Tibial artery (tissue), 4 donors: ENCODE measurements at regions not wholly inside any gene's neighbourhood (a gene's known extent, or its start where the extent isn't known, plus 50 kb on each side); places are given as distances from the start of the nearest gene placed in this dataset.

Experiments used
- DNase-seq, 2 donors: peaks; one replicate each; pipeline ENCODE4 v3.0.0-alpha.2; 2019
- H3K27ac ChIP-seq, 2 donors: fragments of 200-600 bp; sonication (generic) in 1 of 2; 1 replicate in 1 of 2; 2 replicates in 1 of 2; pipeline ENCODE4 v1.5.1; 2018 to 2019; ENCODE audit warnings: mild to moderate bottlenecking in 1 of 2
- H3K27me3 ChIP-seq, 2 donors: fragments of 200-600 bp; sonication (generic) in 1 of 2; one replicate each; pipeline versions ENCODE4 v1.5.1 to v1.6.0; 2016 to 2019
- H3K36me3 ChIP-seq, 3 donors: fragments of 200-600 bp; sonication (generic) in 2 of 3; one replicate each; pipeline ENCODE4 v1.5.1; 2016 to 2019; ENCODE audit warnings: mild to moderate bottlenecking in 2 of 3
- H3K4me1 ChIP-seq, 4 donors: fragments of 200-600 bp; sonication (generic) in 2 of 4; 1 replicate in 3 of 4; 2 replicates in 1 of 4; pipeline ENCODE4 v1.5.1; 2016 to 2019
- H3K4me3 ChIP-seq, 2 donors: fragments of 200-600 bp; sonication (generic) in 1 of 2; 1 replicate in 1 of 2; 2 replicates in 1 of 2; pipeline ENCODE4 v1.5.1; 2018 to 2019; ENCODE audit warnings: mild to moderate bottlenecking in 2 of 2
- H3K9me3 ChIP-seq, 3 donors: fragments of 200-600 bp; sonication (generic) in 1 of 3; one replicate each; pipeline ENCODE4 v1.5.1; 2016 to 2019
- CTCF ChIP-seq, 2 experiments: fragments of 200-600 bp in 1 of 2; fragments of 450-650 bp in 1 of 2; IDR thresholded peaks; one replicate each; pipeline ENCODE4 v1.5.1; 2017 to 2019; ENCODE audit warnings: antibody characterized with exemption in 2 of 2, mild to moderate bottlenecking in 1 of 2, moderate library complexity in 1 of 2
- intact Hi-C: fragments of 100-400 bp; cut with DNase I; formaldehyde crosslinking; loops from one replicate; pipeline ENCODE4 v1.15.0; 2023; ENCODE audit warnings: low total_unique reads

DNA sequence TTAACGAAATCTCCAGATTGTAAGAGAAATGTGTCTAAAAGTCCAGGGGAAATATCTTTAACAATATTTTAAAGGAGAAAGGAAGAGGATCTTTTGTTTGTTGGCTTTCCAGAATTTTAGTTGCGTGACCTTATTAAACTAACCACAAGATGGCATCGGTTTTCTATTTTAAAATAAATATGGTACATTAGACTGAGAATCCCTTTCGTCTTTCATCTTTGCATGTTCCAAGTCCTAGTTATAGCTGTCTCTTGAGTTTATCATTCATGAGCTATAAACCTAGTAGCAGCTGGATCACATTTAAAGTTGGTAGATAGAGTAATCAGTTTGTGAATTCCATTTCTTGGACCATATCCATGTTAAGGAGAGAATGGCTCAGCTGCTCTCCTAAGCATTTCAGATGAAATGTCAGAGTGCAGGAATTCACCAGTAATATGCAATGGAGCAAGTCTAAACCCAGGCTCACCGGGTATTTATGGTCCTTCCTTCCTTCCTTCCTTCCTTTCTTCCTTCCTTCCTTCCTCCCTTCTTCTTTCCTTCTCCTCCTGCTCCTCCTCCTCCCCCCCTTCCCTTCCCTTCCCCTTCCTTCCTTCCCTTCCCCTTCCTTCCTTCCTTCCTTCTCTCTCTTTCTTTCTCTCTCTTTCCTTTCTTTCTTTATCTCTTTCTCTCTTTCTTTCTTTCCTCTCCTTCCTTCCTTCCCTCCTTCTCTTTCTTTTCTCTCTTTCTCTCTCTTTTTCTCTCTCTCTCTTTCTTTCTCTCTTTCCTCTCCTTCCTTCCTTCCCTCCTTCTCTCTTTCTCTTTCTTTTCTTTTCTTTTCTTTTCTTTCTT lies 57.8 kb upstream of the RAB18 start:
- TF ChIP-seq CTCF (IDR thresholded peaks at IDR 0.05) = peak; percentile 34 to 46
- H3K4me1 ChIP-seq = no peaks in the 10 kb centered on the region
- intact Hi-C loops = loop anchor here (10.0 kb wide), 1 partner anchor 798 kb away; no protein-coding TSS in a partner anchor
- H3K27ac ChIP-seq = no peak overlapping the region
- H3K4me3 ChIP-seq = no peak overlapping the region
- H3K9me3 ChIP-seq = no peaks in the 10 kb centered on the region
- H3K27me3 ChIP-seq = no peaks in the 10 kb centered on the region
- no peaks in the 10 kb centered on the region for H3K36me3 ChIP-seq
- DNase-seq = no peak

GRCh38 chr10:27445070-27445469 lies 59.0 kb upstream of the RAB18 start:
- DNase-seq = no peak
- no peaks in the 10 kb centered on the region for H3K27me3 ChIP-seq
- intact Hi-C loops = loop anchor here (10.0 kb wide), 1 partner anchor 800 kb away; no protein-coding TSS in a partner anchor
- no peaks in the 10 kb centered on the region for H3K4me1 ChIP-seq
- H3K27ac ChIP-seq = no peak overlapping the region
- H3K4me3 ChIP-seq = no peak overlapping the region
- no peaks in the 10 kb centered on the region for H3K36me3 ChIP-seq
- no peaks in the 10 kb centered on the region for H3K9me3 ChIP-seq
- TF ChIP-seq CTCF (IDR thresholded peaks at IDR 0.05) = no peak

DNA sequence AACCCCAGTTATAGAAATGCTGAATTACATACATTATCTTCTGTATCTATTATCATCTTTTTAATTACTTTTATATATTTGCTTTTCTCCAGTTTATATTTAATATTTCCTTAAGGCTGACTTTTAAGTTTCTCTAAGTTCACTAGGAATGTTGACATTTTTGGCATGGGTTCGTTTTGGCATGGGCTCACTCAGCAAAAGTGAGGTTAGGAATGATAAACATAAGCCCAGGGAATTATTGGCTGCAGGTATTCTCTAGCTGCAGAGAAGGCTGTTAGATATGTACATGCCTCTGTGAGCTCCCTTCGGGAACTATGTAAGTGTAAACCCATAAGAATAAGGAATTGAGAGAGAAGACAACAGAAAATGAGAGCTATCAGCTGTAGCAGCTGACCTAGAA lies 63.6 kb upstream of the RAB18 start:
- no peaks in the 10 kb centered on the region for H3K36me3 ChIP-seq

GRCh38 chr10:27440021-27440420 lies 64.1 kb upstream of the RAB18 start:
- TF ChIP-seq CTCF (IDR thresholded peaks at IDR 0.05) = no peak
- H3K9me3 ChIP-seq = no peaks in the 10 kb centered on the region
- intact Hi-C loops = loop anchor here (10.0 kb wide), 1 partner anchor 805 kb away; no protein-coding TSS in a partner anchor
- no peaks in the 10 kb centered on the region for H3K4me1 ChIP-seq
- no peaks in the 10 kb centered on the region for H3K36me3 ChIP-seq
- no peak for DNase-seq
- peaks cover 0 to 3% of the 10 kb centered on the region in 2 donors for H3K27me3 ChIP-seq
- H3K4me3 ChIP-seq = no peak overlapping the region
- H3K27ac ChIP-seq = no peak overlapping the region

More for the DNA sequence above, 63.6 kb upstream of the RAB18 start:
- Histone ChIP-seq H3K27me3 (peaks cover 0 to 3% of the 10 kb centered on the region in 2 donors), H3K9me3 (no peaks in the 10 kb centered on the region), H3K4me3 (no peak overlapping the region), H3K27ac (no peak overlapping the region), H3K4me1 (no peaks in the 10 kb centered on the region)
- TF ChIP-seq CTCF (IDR thresholded peaks at IDR 0.05) = no peak
- no peak for DNase-seq
- intact Hi-C loops = loop anchor here (10.0 kb wide), 1 partner anchor 804 kb away; no protein-coding TSS in a partner anchor

DNA sequence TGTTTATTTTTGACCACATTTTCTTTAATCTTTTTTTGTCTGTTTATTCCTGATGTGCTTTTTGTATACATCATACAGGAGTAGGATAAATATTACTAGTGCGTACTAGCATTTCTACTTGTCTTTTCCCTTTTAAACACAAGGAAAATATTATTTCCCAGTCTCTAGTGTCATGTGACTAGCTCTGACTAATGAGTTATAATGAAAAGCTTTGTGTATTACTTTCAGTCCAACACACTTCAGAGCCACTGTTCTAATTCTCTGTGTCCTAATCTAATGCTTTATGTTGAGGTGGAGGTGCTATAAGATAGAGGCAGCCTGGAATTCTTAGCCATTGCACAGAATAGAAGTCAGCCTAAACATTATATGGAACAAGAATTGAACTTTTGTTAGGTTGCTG lies 65.0 kb upstream of the RAB18 start:
- Histone ChIP-seq H3K36me3 (no peaks in the 10 kb centered on the region), H3K27ac (no peak overlapping the region), H3K4me1 (no peaks in the 10 kb centered on the region), H3K9me3 (no peaks in the 10 kb centered on the region), H3K4me3 (no peak overlapping the region), H3K27me3 (peaks cover 0 to 3% of the 10 kb centered on the region in 2 donors)
- DNase-seq = no peak
- intact Hi-C loops = no loop called here
- TF ChIP-seq CTCF (IDR thresholded peaks at IDR 0.05) = no peak
